HepG2 (cell line): ENCODE measurements at regions not wholly inside any gene's neighbourhood (a gene's known extent, or its start where the extent isn't known, plus 50 kb on each side); places are given as distances from the start of the nearest gene placed in this dataset.

Experiments used
- ATAC-seq: fragments of 200-7000 bp; cut with Tn5 transposase; 3 replicates; pipeline ENCODE4 v1.9.1; 2020; ENCODE audit warnings: mild to moderate bottlenecking, moderate library complexity
- BruUV-seq: library from RNA; stranded (reverse); fragments of 400-500 nt; replicated peaks from 2 replicates; lab custom pipeline; 2021; lab: Mats Ljungman, UMichigan
- CTCF ChIA-PET: fragments of 300-600 bp; formaldehyde crosslinking; extraction: SDS; loops from one replicate; lab custom pipeline; 2021; ENCODE audit warnings: low total read pairs, inconsistent platforms, low intra/inter-chr PET ratio; lab: Yijun Ruan, JAX
- POLR2A ChIA-PET: fragments of 350-600 bp; sonication (Branson Sonifier 250); formaldehyde crosslinking; loops from one replicate; lab custom pipeline; 2020; ENCODE audit warnings: antibody characterized with exemption, inconsistent platforms; lab: Yijun Ruan, JAX
- DNase-seq: peaks from one replicate; pipeline ENCODE4 v3.0.0-alpha.2; 2015; ENCODE audit warnings: low spot score
- FAIRE-seq: peaks from 3 replicates; lab custom pipeline; 2011; peaks lifted over from hg19 to GRCh38; lab: Jason Lieb, UNC
- H2AFZ ChIP-seq: one replicate; pipeline ENCODE4 v1.6.1; 2011; ENCODE audit warnings: low read length, inconsistent platforms
- H3K27ac ChIP-seq: fragments of 300-600 bp; 3 replicates; pipeline ENCODE4 v1.8.0; 2011; ENCODE audit warnings: mixed run types, mild to moderate bottlenecking, mixed read lengths, low read length, inconsistent platforms; ENCODE audit not compliant: insufficient read depth; ENCODE audit errors: extremely low read length
- H3K27me3 ChIP-seq, 2 experiments: fragments of 200-600 bp in 1 of 2; 2 replicates in 1 of 2; 3 replicates in 1 of 2; pipeline versions ENCODE4 v1.6.0 to v1.8.0; 2011; ENCODE audit warnings: low read length in 2 of 2, mild to moderate bottlenecking in 2 of 2, moderate library complexity in 2 of 2, inconsistent platforms in 1 of 2; ENCODE audit not compliant: insufficient read depth in 2 of 2, control insufficient read depth in 1 of 2
- H3K36me3 ChIP-seq, 2 experiments: fragments of 200-600 bp in 1 of 2; replicated peaks in 1 of 2; 2 replicates in 1 of 2; 3 replicates in 1 of 2; pipeline versions ENCODE4 v1.5.1 to v1.8.0; 2011; ENCODE audit warnings: low read length in 2 of 2, inconsistent platforms in 1 of 2; ENCODE audit not compliant: insufficient read depth in 2 of 2, control insufficient read depth in 1 of 2
- H3K4me1 ChIP-seq: 2 replicates; pipeline ENCODE4 v1.5.1; 2012; ENCODE audit warnings: low read length, inconsistent platforms; ENCODE audit not compliant: insufficient read depth
- H3K4me2 ChIP-seq: 2 replicates; pipeline ENCODE4 v1.6.0; 2011; ENCODE audit warnings: low read depth, low read length, inconsistent platforms
- H3K4me3 ChIP-seq, 3 experiments: fragments of 200-600 bp in 1 of 3; sonication (generic), shearing (Covaris generic) in 1 of 3; replicated peaks in 1 of 3; 2 replicates each; pipeline ENCODE4 v1.5.1; 2011 to 2016; ENCODE audit warnings: low read length in 3 of 3, inconsistent platforms in 2 of 3, low read depth in 2 of 3, mild to moderate bottlenecking in 2 of 3, control low read depth in 1 of 3, mixed read lengths in 1 of 3; ENCODE audit not compliant: insufficient read depth in 1 of 3
- H3K79me2 ChIP-seq: one replicate; pipeline ENCODE4 v1.6.1; 2011; ENCODE audit warnings: low read length, inconsistent platforms; ENCODE audit not compliant: insufficient read depth
- H3K9ac ChIP-seq: 2 replicates; pipeline ENCODE4 v1.6.0; 2011; ENCODE audit warnings: mild to moderate bottlenecking, low read depth, low read length, inconsistent platforms; ENCODE audit not compliant: insufficient read depth
- H3K9me3 ChIP-seq: 2 replicates; pipeline ENCODE4 v1.5.1; 2012; ENCODE audit warnings: mild to moderate bottlenecking, low read length
- H4K20me1 ChIP-seq: 2 replicates; pipeline ENCODE4 v1.6.0; 2011; ENCODE audit warnings: inconsistent platforms, mild to moderate bottlenecking, low read length, moderate library complexity; ENCODE audit not compliant: insufficient read depth
- AKAP8 ChIP-seq: sonication (generic); formaldehyde crosslinking; IDR thresholded peaks from 2 replicates; pipeline ENCODE4 v1.5.1; 2020; ENCODE audit warnings: mild to moderate bottlenecking, missing genetic modification reagents
- HNF4G ChIP-seq, 2 experiments: sonication (generic) in 1 of 2; formaldehyde crosslinking in 1 of 2; IDR thresholded peaks; 2 replicates each; pipeline versions ENCODE4 v1.4.0 to v1.6.1; 2011 to 2020; ENCODE audit warnings: borderline replicate concordance in 2 of 2, low read depth in 2 of 2, mild to moderate bottlenecking in 2 of 2, low read length in 1 of 2, missing genetic modification reagents in 1 of 2, moderate library complexity in 1 of 2
- MAZ ChIP-seq, 2 experiments: sonication (generic) in 1 of 2; formaldehyde crosslinking in 1 of 2; IDR thresholded peaks; 2 replicates each; pipeline versions ENCODE4 v1.5.0 to v1.6.1; 2012 to 2020; ENCODE audit warnings: low read depth in 2 of 2, mild to moderate bottlenecking in 2 of 2, borderline replicate concordance in 1 of 2, improper control_type of control experiment in 1 of 2, low read length in 1 of 2, missing genetic modification reagents in 1 of 2, moderate library complexity in 1 of 2
- RBM22 ChIP-seq: fragments of 200-400 bp; formaldehyde crosslinking; optimal IDR thresholded peaks from 2 replicates; pipeline ENCODE3; 2017; ENCODE audit warnings: mild to moderate bottlenecking, low read length, moderate library complexity
- RFX3 ChIP-seq: IDR thresholded peaks from 2 replicates; pipeline ENCODE4 v1.6.1; 2016; ENCODE audit warnings: missing biosample characterization, missing genetic modification reagents
- SETDB1 ChIP-seq: sonication (generic); formaldehyde crosslinking; IDR thresholded peaks from 2 replicates; pipeline ENCODE4 v1.5.1; 2020; ENCODE audit warnings: missing genetic modification reagents, mild to moderate bottlenecking, borderline replicate concordance
- TAF1 ChIP-seq: sonication (generic); formaldehyde crosslinking; IDR thresholded peaks from 2 replicates; pipeline ENCODE4 v1.4.0; 2020; ENCODE audit warnings: missing genetic modification reagents
- TEAD3 ChIP-seq: optimal IDR thresholded peaks from 2 replicates; pipeline ENCODE3; 2016; ENCODE audit warnings: borderline replicate concordance
- ZC3H4 ChIP-seq: sonication (generic); formaldehyde crosslinking; IDR thresholded peaks from 2 replicates; pipeline ENCODE4 v1.4.0; 2020; ENCODE audit warnings: missing genetic modification reagents, borderline replicate concordance
- ZFYVE20 ChIP-seq: sonication (generic); formaldehyde crosslinking; IDR thresholded peaks from 2 replicates; pipeline ENCODE4 v1.8.0; 2023; ENCODE audit warnings: low read depth, mild to moderate bottlenecking, moderate library complexity, missing genetic modification reagents, borderline replicate concordance
- ZNF354B ChIP-seq: sonication (generic); formaldehyde crosslinking; IDR thresholded peaks from 2 replicates; pipeline ENCODE4 v1.8.0; 2022; ENCODE audit warnings: mild to moderate bottlenecking, missing genetic modification reagents
- ZNF589 ChIP-seq: sonication (generic); formaldehyde crosslinking; conservative IDR thresholded peaks from 2 replicates; pipeline ENCODE4 v1.8.0; 2022; ENCODE audit warnings: mild to moderate bottlenecking, moderate library complexity, missing genetic modification reagents
- ZNF629 ChIP-seq: sonication (generic); formaldehyde crosslinking; conservative IDR thresholded peaks from 2 replicates; pipeline ENCODE4 v1.5.0; 2020; ENCODE audit warnings: missing genetic modification reagents
- ZNF660 ChIP-seq: sonication (generic); formaldehyde crosslinking; IDR thresholded peaks from 2 replicates; pipeline ENCODE4 v1.5.1; 2020; ENCODE audit warnings: mild to moderate bottlenecking, low read depth, missing genetic modification reagents, borderline replicate concordance
- ZNF678 ChIP-seq: sonication (generic); formaldehyde crosslinking; IDR thresholded peaks from 2 replicates; pipeline ENCODE4 v1.4.0; 2020; ENCODE audit warnings: mild to moderate bottlenecking, missing genetic modification reagents
- WGBS: methylation state at CpG from one replicate; pipeline ENCODE4 v1.1.6; 2017; ENCODE audit warnings: low lambda C conversion rate; 5-methylcytosine and 5-hydroxymethylcytosine counted together
- in situ Hi-C: cut with HindIII; loops from 2 replicates; pipeline ENCODE4 v1.10.0; 2017; ENCODE audit warnings: low pct_unique_long_range_greater_than_20kb; ENCODE audit not compliant: extremely low pct_ligation_motif_present
- intact Hi-C: fragments of 100-400 bp; cut with micrococcal nuclease; formaldehyde crosslinking; loops from one replicate; pipeline ENCODE4 v1.10.0; 2022; ENCODE audit not compliant: unreplicated experiment
- TF ChIP-seq, protein P1 (sequence below): sonication (generic); formaldehyde crosslinking; IDR thresholded peaks from 2 replicates; pipeline ENCODE4 v1.4.0; 2020; ENCODE audit warnings: mild to moderate bottlenecking, missing genetic modification reagents
- TF ChIP-seq, protein P2 (sequence below): sonication (generic); formaldehyde crosslinking; conservative IDR thresholded peaks from 2 replicates; pipeline ENCODE4 v1.4.0; 2020; ENCODE audit warnings: missing genetic modification reagents
- TF ChIP-seq, protein P3 (sequence below): IDR thresholded peaks from 2 replicates; pipeline ENCODE4 v1.6.1; 2016; ENCODE audit warnings: missing genetic modification reagents, missing compliant biosample characterization

DNA sequence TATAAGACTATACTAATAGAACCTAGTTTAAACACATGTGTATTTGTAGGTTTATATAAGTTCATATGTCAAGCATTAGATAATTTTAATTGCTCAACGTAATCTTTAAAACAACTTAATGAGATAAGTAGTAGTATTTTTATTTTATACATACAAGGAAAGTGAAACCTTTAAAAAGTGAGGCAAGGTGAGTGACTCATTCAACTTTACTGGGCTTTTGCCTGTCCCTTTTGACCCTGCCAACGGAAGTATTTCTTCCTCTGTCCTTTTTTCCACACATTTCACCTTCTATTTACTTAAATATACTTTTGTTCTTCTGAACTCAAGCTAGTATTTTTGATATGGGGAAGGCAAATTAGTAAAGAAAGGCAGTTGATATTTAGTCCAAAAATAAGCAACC lies 78.5 kb downstream of the KBTBD8 start:
- no peaks in the 10 kb centered on the region for H3K27me3 ChIP-seq
- H3K9me3 ChIP-seq, result no peaks in the 10 kb centered on the region
- in situ Hi-C loops (no loop called here), intact Hi-C loops (no loop called here)
- ChIA-PET POLR2A (no interaction called here), CTCF (no interaction called here)
- TF ChIP-seq ZFYVE20 (no peak), TEAD3 (CRISPR knock-in tag) (no peak), TAF1 (CRISPR knock-in tag) (no peak), AKAP8 (CRISPR knock-in tag) (no peak), ZNF354B (CRISPR knock-in tag) (no peak), MAZ (IDR thresholded peaks at IDR 0.05; ENCODE audit: borderline replicate concordance, low read depth, low read length) (no peak), MAZ (CRISPR knock-in tag; IDR thresholded peaks at IDR 0.05; ENCODE audit: low read depth) (no peak), ZNF589 (CRISPR knock-in tag) (no peak), SETDB1 (CRISPR knock-in tag) (no peak), HNF4G (IDR thresholded peaks at IDR 0.05; ENCODE audit: borderline replicate concordance, low read depth, low read length) (no peak), HNF4G (CRISPR knock-in tag; IDR thresholded peaks at IDR 0.05; ENCODE audit: borderline replicate concordance, low read depth) (no peak), ZNF660 (no peak), ZNF678 (CRISPR knock-in tag) (no peak), RBM22 (no peak), ZC3H4 (no peak), RFX3 (CRISPR knock-in tag) (no peak), ZNF629 (no peak)
- TF ChIP-seq, protein P1, sequence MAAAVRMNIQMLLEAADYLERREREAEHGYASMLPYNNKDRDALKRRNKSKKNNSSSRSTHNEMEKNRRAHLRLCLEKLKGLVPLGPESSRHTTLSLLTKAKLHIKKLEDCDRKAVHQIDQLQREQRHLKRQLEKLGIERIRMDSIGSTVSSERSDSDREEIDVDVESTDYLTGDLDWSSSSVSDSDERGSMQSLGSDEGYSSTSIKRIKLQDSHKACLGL (CRISPR knock-in tag), result no peak
- TF ChIP-seq, protein P2, sequence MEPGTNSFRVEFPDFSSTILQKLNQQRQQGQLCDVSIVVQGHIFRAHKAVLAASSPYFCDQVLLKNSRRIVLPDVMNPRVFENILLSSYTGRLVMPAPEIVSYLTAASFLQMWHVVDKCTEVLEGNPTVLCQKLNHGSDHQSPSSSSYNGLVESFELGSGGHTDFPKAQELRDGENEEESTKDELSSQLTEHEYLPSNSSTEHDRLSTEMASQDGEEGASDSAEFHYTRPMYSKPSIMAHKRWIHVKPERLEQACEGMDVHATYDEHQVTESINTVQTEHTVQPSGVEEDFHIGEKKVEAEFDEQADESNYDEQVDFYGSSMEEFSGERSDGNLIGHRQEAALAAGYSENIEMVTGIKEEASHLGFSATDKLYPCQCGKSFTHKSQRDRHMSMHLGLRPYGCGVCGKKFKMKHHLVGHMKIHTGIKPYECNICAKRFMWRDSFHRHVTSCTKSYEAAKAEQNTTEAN, result no peak
- TF ChIP-seq, protein P3, sequence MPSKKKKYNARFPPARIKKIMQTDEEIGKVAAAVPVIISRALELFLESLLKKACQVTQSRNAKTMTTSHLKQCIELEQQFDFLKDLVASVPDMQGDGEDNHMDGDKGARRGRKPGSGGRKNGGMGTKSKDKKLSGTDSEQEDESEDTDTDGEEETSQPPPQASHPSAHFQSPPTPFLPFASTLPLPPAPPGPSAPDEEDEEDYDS (CRISPR knock-in tag), result no peak
- ATAC-seq (no peak), DNase-seq (no peak), FAIRE-seq (no peak)
- H3K36me3 ChIP-seq, result no peaks in the 10 kb centered on the region
- BruUV-seq, result no TSS peak
- WGBS, result 2% methylated on average over 2 of the region's 2 CpGs
- no peak overlapping the region for H3K4me3 ChIP-seq
- H3K4me2 ChIP-seq, result no peak overlapping the region
- H3K79me2 ChIP-seq, result no peaks in the 10 kb centered on the region
- no peaks in the 10 kb centered on the region for H3K4me1 ChIP-seq
- no peak overlapping the region for H2AFZ ChIP-seq
- H4K20me1 ChIP-seq, result no peaks in the 10 kb centered on the region
- no peak overlapping the region for H3K9ac ChIP-seq
- H3K27ac ChIP-seq, result no peak overlapping the region
